Medulla oblongata (tissue), 1 donor: ENCODE measurements at regions not wholly inside any gene's neighbourhood (a gene's known extent, or its start where the extent isn't known, plus 50 kb on each side); places are given as distances from the start of the nearest gene placed in this dataset.
"Not testable (repeated sequence)": the region's sequence is repeated elsewhere in the genome, so short reads cannot be mapped to it uniquely, and the experiment has no call there.

Experiments used
- DNase-seq: peaks from one replicate; pipeline ENCODE4 v3.0.0-alpha.2; 2015; ENCODE audit errors: extremely low spot score

- DNase-seq, result not testable (repeated sequence)
These were observed 195.6 kb downstream of the BCL2L11 start for GRCh38 chr2:111316221-111316741.

DNA sequence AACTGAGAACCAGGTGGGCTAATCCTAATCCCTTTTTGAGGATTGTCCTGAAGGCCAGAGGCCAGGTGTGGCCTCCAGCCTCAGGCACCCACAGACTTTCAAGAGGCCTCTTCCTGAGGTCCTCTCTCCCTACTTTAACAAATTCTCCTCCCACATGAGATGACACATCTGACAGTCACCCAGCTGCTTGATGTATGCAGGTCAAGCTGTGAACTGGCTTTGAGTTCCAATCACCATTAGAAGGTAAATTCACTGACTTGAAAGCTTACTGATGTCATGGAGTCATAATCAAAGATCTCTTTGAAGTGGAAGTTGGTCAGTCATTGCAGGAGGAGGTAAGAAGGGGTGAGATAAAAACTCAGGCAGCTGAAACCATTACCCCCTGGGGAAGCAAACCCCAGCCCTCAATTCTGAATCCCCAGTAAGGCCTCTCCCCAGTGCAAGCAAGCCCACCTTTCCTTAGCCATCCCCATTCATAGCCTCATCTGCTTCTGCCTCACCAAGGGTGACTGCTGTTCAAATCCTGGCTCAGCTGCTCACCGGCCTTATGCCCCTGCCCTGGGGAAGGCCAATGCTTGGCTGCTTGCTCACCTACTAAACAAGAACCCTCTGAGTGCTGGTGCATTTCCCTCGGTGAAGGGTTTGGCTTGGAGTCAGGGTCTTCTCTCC lies 196.3 kb downstream of the BCL2L11 start:
- not testable (repeated sequence) for DNase-seq

GRCh38 chr2:111319552-111319951 lies 198.8 kb downstream of the BCL2L11 start:
- DNase-seq, result not testable (repeated sequence)

DNA sequence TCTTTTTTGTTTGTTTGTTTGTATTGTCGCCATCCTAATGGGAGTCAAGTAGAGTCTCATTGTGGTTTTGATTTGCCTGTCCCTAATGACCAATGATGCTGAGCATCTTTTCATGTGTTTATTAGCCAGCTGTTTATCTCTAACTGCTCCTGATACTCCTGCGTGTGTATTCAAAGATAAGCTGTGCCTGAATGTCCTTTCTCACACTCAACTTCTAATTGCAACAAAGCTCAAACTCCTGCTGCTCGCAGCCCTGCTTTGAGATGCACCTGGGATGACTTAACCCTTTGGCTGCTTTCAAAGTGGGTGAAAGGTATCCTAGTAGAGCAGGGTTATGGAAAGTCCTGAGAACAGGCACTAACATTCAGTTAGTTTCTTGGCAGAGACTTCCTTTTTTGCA lies 199.6 kb downstream of the BCL2L11 start:
- not testable (repeated sequence) for DNase-seq

DNA sequence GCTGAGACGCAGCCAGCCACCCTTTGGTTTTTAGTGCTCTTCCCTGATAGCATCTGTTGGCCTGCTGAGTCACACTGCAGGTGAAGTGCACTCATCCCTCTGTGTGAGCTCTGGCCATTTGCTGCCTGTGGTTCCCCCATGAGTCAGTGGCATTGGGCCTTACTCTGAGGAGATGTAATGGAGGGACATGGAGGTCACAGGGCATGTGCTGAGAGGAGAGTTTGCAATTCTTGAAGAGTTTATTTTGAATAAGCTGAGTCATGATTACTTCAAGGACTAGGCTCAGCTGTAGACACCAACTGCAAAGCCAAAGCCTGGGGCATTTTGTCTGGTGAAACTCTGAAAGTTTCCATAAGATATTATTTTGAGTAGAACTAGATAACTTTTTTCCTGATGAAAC lies 200.3 kb downstream of the BCL2L11 start:
- not testable (repeated sequence) for DNase-seq

- not testable (repeated sequence) for DNase-seq
These were observed 202.7 kb downstream of the BCL2L11 start for GRCh38 chr2:111323384-111323783.

DNA sequence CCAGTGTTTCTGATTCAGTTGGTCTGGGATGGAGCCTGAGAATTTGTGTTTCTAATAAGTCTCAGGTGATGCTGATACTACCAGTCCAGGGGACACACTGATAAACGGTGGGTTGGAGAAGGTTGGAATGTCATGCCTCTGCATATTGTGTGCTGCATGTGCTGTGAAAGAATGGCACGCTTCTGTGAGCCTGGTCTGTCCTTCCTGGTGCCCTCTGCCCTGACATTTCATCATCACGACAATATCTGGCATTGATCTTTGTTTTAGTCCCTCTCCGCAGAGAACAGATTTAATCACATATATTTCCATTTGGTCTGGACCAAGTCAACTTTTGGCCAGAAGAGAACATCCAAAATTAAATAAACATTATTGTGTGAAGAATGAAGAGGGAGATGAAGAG lies 207.0 kb downstream of the BCL2L11 start:
- DNase-seq, result not testable (repeated sequence)

- DNase-seq, result not testable (repeated sequence)
These were observed 208.6 kb downstream of the BCL2L11 start for GRCh38 chr2:111329309-111329708.

GRCh38 chr2:111331099-111331724 lies 210.5 kb downstream of the BCL2L11 start:
- DNase-seq, result not testable (repeated sequence)

DNA sequence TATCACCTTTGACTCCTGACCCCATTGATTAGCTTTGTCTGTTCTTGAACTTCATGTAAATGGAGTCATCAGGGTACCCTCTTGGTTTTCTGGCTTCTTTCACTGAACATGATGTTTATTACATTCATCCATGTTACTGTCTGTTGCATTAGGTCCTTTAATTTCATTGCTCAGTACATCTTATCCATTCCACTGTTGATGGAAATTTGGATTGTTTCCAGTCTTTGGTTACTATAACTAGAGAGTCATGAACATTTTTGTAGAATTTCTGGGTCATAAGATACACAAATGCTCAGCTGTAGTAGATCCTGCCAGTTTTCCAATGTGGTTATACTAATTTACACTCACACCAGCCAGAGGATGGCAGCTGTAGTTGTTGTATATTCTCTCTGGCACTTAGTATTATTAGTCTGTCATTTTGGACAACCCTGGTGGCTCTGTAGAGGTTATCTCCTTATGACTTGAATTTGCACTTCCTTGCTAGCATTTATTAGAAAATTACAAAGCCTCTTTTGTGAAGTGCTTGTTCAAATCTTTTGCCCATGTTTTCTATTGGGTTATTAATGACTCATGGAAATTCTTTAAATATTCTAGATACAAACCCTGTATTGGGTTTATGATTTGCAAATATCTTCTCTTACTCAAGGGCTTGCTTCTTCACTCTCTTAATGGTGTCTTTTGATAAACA lies 214.7 kb downstream of the BCL2L11 start:
- DNase-seq, result not testable (repeated sequence)

GRCh38 chr2:111338474-111338873 lies 217.8 kb downstream of the BCL2L11 start:
- DNase-seq, result not testable (repeated sequence)

- DNase-seq, result not testable (repeated sequence)
These were observed 218.8 kb downstream of the BCL2L11 start for GRCh38 chr2:111339476-111339875.

DNA sequence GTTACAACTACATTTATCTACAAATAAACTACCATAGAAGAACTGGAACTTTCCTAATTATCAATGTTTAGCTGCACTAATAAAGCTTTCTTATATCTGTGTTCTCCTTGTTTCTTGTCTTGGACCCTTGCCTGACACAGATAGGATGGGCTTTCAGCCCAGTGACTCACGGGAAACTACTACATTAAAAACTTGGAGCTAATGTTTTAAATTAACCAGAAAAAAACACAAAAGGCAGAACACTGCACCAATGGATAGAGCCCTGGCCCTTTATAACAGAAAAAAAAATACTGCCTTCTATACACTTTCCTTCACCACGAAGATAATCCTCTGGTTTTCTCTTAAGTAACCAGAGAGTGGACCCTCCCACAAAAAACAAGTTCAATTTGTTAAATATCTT lies 223.9 kb downstream of the BCL2L11 start:
- DNase-seq, result not testable (repeated sequence)

GRCh38 chr2:111345439-111345838 lies 224.7 kb downstream of the BCL2L11 start:
- DNase-seq, result not testable (repeated sequence)

DNA sequence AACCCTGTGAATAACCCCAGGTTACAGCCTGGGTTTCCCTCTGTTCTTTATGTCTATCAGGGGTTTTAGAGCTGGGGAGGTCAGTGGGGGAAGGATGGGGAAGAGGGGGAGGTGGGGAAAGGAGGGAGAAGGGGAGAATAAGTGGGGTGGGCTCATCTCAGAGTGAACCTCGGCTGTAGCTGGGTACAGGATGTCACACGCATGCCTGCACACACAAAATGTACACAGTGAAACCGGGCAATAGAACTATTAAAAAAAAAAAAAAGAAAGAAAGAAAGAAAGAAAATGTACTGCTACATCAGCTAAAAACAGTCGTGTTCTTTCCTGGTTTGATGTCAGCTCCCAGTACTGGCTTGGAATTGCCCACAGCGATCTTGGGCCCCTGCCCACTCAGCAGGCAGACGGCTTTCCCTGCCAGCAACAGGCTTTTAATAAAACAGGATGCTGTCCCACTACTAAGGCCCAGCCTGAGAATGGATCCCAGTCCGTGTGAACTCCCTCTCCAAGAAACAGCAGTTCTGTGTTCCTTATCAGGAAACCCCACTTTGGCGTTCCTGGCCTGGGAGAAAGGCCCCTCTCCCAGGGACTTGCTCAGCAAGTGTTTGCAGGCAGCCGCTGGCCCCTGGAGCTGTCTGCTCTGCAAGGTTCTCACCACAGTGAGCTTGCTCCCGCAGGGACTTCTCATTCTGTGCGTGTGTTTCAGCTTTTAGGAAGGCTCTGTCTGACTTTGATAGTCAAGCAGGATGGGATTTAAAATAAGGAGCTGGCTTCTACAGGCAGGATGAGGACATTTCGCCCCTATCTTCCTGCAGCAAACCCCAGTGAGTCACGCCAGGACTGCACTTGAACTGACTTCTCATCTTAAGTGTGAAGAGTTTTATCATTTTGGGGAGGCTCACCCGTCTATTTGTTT lies 225.6 kb downstream of the BCL2L11 start:
- not testable (repeated sequence) for DNase-seq

GRCh38 chr2:111347695-111348094 lies 227.0 kb downstream of the BCL2L11 start:
- not testable (repeated sequence) for DNase-seq

DNA sequence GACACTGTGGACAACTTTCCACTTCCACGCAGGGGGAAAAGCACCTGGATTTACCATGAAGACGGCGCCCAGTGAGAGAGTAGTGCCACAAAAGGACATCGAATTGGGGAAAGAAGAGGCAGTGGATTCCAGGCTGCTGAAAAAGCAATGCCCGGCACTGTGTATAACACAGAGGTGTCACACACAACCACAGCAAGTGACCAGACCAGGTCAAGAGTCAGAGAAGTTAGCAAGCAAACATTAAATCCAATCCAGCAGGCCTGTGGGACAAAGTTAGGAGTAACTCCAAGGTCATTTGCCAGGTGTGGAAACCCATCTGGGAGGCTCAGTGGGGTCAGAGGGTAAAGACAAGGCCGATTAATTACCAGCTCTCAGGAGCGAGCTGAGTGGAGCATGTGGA lies 227.6 kb downstream of the BCL2L11 start:
- DNase-seq, result not testable (repeated sequence)

GRCh38 chr2:111355022-111355817 lies 234.5 kb downstream of the BCL2L11 start:
- peak; percentile 2 for DNase-seq

GRCh38 chr2:111355823-111356511 lies 235.3 kb downstream of the BCL2L11 start:
- not testable (repeated sequence) for DNase-seq

- DNase-seq, result peak; percentile 3
These were observed 235.9 kb downstream of the BCL2L11 start for GRCh38 chr2:111356512-111357031.
